EL (cell line): ENCODE measurements at regions not wholly inside any gene's neighbourhood (a gene's known extent, or its start where the extent isn't known, plus 50 kb on each side); places are given as distances from the start of the nearest gene placed in this dataset.

Source experiments
- DNase-seq: peaks from one replicate; pipeline ENCODE4 v3.0.0-alpha.2; 2016

GRCh38 chr15:98025237-98025636 is 64.7 kb downstream of the ARRDC4 start:
- DNase-seq: peak; percentile 69

- no peak for DNase-seq
Observed at GRCh38 chr15:98034731-98035130, 74.2 kb downstream of the ARRDC4 start.

- no peak for DNase-seq
Observed at GRCh38 chr15:98035134-98035533, 74.6 kb downstream of the ARRDC4 start.

- DNase-seq: no peak
Observed at GRCh38 chr15:98035577-98036010, 75.1 kb downstream of the ARRDC4 start.

- DNase-seq: no peak
Observed at GRCh38 chr15:98039596-98039995, 79.1 kb downstream of the ARRDC4 start.

- DNase-seq: no peak
Observed at GRCh38 chr15:98040146-98040545, 79.6 kb downstream of the ARRDC4 start.

GRCh38 chr15:98043160-98044014 is 82.9 kb downstream of the ARRDC4 start:
- peak; percentile 13 for DNase-seq

GRCh38 chr15:98051734-98052133 is 91.2 kb downstream of the ARRDC4 start:
- DNase-seq: no peak

- DNase-seq: no peak
Observed at GRCh38 chr15:98057453-98057852, 97.0 kb downstream of the ARRDC4 start.

GRCh38 chr15:98062869-98063268 is 102.4 kb downstream of the ARRDC4 start:
- no peak for DNase-seq

- peak; percentile 32 for DNase-seq
Observed at GRCh38 chr15:98063315-98063714, 102.8 kb downstream of the ARRDC4 start.

- no peak for DNase-seq
Observed at GRCh38 chr15:98063871-98064270, 103.4 kb downstream of the ARRDC4 start.

- DNase-seq: peak; percentile 82
Observed at GRCh38 chr15:98067339-98067738, 106.8 kb downstream of the ARRDC4 start.

GRCh38 chr15:98069256-98069655 is 108.8 kb downstream of the ARRDC4 start:
- DNase-seq: peak; percentile 63

- DNase-seq: peak; percentile 85
Observed at GRCh38 chr15:98070137-98070536, 109.6 kb downstream of the ARRDC4 start.

- peak; percentile 65 for DNase-seq
Observed at GRCh38 chr15:98071786-98072185, 111.3 kb downstream of the ARRDC4 start.

- no peak for DNase-seq
Observed at GRCh38 chr15:98075441-98075840, 114.9 kb downstream of the ARRDC4 start.

GRCh38 chr15:98076021-98076816 is 115.7 kb downstream of the ARRDC4 start:
- DNase-seq: no peak

- DNase-seq: no peak
Observed at GRCh38 chr15:98077186-98077585, 116.7 kb downstream of the ARRDC4 start.

GRCh38 chr15:98080791-98081190 is 120.3 kb downstream of the ARRDC4 start:
- DNase-seq: no peak

GRCh38 chr15:98083203-98083910 is 122.9 kb downstream of the ARRDC4 start:
- no peak for DNase-seq

GRCh38 chr15:98085003-98085639 is 124.6 kb downstream of the ARRDC4 start:
- peak; percentile 73 for DNase-seq
